ENCODE measurements at regions not wholly inside any gene's neighbourhood (a gene's known extent, or its start where the extent isn't known, plus 50 kb on each side); places are given as distances from the start of the nearest gene placed in this dataset.
"Not testable (repeated sequence)": the region's sequence is repeated elsewhere in the genome, so short reads cannot be mapped to it uniquely, and the experiment has no call there.

DNA sequence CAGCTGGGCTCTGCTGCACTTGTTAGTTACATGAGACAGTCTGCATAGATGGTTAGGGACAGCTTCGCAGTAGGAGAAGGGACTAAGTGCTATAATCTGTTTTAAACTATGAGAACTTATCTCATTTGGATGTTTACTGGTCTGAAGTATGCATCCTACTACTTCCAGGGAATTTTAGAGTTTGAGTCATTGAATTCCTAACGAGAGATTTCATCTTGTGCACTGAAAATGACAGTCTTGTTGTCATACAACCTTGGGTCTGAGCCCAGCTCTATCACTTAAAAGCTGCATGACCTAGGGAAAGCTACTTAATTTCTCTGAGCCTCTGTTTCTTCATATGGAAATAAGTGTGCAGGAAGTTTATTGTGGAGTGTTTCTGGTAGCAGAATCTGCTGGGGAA lies 78.4 kb downstream of the TRIM43 start:
- peak; percentile 18 for DNase-seq (ENCODE audit: low read depth, low spot score)
- TF ChIP-seq, protein P1, sequence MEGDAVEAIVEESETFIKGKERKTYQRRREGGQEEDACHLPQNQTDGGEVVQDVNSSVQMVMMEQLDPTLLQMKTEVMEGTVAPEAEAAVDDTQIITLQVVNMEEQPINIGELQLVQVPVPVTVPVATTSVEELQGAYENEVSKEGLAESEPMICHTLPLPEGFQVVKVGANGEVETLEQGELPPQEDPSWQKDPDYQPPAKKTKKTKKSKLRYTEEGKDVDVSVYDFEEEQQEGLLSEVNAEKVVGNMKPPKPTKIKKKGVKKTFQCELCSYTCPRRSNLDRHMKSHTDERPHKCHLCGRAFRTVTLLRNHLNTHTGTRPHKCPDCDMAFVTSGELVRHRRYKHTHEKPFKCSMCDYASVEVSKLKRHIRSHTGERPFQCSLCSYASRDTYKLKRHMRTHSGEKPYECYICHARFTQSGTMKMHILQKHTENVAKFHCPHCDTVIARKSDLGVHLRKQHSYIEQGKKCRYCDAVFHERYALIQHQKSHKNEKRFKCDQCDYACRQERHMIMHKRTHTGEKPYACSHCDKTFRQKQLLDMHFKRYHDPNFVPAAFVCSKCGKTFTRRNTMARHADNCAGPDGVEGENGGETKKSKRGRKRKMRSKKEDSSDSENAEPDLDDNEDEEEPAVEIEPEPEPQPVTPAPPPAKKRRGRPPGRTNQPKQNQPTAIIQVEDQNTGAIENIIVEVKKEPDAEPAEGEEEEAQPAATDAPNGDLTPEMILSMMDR (IDR thresholded peaks at IDR 0.05; ENCODE audit: low read depth, low read length): no peak
- in situ Hi-C loops (cut with HindIII; ENCODE audit: low sequenced_read_pairs): no loop called here
- H3K4me3 ChIP-seq (ENCODE audit: low read depth, low read length): no peak overlapping the region

DNA sequence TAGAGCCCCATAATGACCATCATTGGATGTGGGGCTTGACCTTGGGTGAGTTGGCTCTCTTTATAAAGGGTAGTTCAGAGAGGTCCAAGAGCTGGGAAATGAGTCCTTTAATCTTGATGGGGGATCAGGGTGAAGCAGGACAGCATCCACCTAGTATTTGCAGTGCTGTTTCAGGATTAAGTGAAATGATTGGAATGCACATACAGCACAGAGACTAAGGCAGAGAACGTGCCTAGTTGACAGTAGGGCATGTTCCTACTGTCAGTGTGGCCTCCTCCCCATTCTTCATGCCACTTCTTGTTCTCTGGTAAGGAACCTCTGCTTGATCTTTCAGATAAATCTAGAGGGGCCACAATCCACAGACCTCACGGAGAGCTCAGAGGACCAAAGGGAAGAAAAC lies 78.9 kb downstream of the TRIM43 start:
- TF ChIP-seq, protein P1 (IDR thresholded peaks at IDR 0.05; ENCODE audit: low read depth, low read length): no peak
- no peak overlapping the region for H3K4me3 ChIP-seq (ENCODE audit: low read depth, low read length)
- DNase-seq (ENCODE audit: low read depth, low spot score): no peak
- in situ Hi-C loops (cut with HindIII; ENCODE audit: low sequenced_read_pairs): no loop called here

DNA sequence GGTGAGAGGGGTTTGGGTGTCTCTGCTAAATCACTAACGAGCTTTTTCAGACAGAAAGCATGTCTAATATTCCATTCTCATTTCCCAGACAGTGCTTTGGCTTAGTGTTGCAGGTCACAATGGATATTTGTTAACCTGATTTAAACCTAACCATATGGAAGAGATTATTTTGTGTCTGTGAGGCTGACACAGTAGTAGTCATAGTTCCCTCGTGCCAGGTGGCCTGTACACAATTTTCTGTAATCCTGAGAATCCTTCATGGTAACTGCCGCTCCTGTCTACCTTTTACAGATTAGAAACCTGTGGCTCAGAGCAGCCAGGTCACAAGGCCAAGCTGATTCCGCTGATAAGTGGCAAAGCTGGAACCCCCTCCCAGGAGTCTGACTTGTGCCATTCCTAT lies 79.4 kb downstream of the TRIM43 start:
- H3K4me3 ChIP-seq (ENCODE audit: low read depth, low read length); DNase-seq (ENCODE audit: low read depth, low spot score); in situ Hi-C loops (cut with HindIII; ENCODE audit: low sequenced_read_pairs): not testable (repeated sequence)

DNA sequence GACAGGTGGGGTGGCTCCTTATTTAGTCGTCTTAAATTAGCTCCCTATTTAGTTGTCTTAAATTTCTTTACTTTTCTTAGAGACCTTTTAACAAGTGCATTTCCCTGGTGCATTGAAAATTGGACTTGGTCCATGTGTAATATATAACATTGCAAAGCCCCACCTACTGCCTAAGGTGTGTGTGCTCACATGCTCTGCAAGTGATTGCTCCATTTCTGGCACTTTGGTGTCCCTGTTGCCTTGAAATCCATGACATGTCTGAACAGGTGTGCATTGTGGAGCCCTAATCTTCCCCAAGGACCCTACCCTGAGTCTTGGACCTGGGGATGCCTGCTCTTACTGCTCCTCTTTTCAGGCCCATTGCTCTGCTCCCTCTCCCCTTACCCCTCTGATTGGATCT lies 80.2 kb downstream of the TRIM43 start:
- DNase-seq (ENCODE audit: low read depth, low spot score); in situ Hi-C loops (cut with HindIII; ENCODE audit: low sequenced_read_pairs); H3K4me3 ChIP-seq (ENCODE audit: low read depth, low read length): not testable (repeated sequence)

DNA sequence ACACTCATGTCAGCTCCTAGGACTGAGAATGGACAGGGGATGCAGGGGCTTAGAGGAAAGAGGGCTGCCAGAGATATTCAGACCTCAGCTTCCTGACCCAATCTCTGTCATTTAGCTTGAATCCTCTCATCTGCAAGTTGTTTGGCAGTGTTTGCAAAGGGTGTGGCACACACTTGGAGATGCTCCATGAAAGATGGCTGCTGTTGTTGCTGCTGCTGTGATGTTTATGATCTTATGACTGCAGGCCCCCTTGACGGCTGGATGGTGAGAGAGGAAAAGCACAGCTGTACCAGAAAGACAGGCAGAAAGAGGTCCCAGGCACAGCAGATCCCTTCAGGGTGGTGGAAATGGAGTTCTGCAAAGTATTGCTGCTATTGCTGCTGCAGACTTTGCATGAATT lies 80.7 kb downstream of the TRIM43 start:
- H3K4me3 ChIP-seq (ENCODE audit: low read depth, low read length); DNase-seq (ENCODE audit: low read depth, low spot score); in situ Hi-C loops (cut with HindIII; ENCODE audit: low sequenced_read_pairs): not testable (repeated sequence)

DNA sequence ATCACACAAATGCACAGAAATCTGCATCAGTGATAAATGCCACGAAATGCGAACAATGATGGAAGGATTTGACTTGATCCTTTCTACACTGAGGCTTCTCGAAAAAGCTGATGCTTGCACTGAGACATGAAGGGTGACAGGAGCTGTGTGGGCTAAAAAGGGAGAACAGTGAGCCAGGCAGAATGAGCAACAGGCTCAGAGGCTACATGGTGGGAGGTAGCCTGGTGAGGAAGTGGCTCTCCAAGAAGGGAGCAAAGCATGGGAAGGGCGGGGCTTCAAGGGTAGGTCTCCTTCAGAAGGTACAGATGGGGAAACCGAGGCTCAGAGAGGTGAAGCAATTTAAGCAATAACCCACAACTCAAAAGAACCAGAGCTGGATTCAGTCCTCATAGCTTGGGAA lies 82.4 kb downstream of the TRIM43 start:
- no peak for DNase-seq (ENCODE audit: low read depth, low spot score)
- TF ChIP-seq, protein P1 (IDR thresholded peaks at IDR 0.05; ENCODE audit: low read depth, low read length): no peak
- in situ Hi-C loops (cut with HindIII; ENCODE audit: low sequenced_read_pairs): no loop called here
- no peak overlapping the region for H3K4me3 ChIP-seq (ENCODE audit: low read depth, low read length)

DNA sequence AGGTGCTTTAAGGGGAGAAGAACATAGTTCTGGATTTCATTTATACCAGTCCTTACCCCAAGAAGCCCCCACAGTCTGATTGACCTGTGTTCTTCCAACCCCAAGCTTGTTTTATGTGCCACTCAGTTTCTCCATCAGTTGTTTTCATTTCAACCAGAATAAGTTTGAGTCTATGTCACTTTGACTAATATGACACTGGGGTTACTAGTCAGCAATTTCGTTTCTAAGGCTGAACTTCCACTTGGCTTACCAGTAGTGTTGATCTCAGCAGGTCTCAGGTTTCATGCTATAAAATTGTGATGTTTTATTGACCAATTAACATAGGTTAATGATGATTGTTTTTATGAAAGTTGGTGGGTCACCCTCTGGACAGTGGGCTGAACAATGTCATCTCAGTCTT lies 84.8 kb downstream of the TRIM43 start:
- H3K4me3 ChIP-seq (ENCODE audit: low read depth, low read length); in situ Hi-C loops (cut with HindIII; ENCODE audit: low sequenced_read_pairs); DNase-seq (ENCODE audit: low read depth, low spot score): not testable (repeated sequence)

- TF ChIP-seq, protein P1 (IDR thresholded peaks at IDR 0.05; ENCODE audit: low read depth, low read length): no peak
- no peak overlapping the region for H3K4me3 ChIP-seq (ENCODE audit: low read depth, low read length)
- no peak for DNase-seq (ENCODE audit: low read depth, low spot score)
- in situ Hi-C loops (cut with HindIII; ENCODE audit: low sequenced_read_pairs): no loop called here
Measured at GRCh38 chr2:95677346-95677745, 85.5 kb downstream of the TRIM43 start.

- H3K4me3 ChIP-seq (ENCODE audit: low read depth, low read length); DNase-seq (ENCODE audit: low read depth, low spot score); in situ Hi-C loops (cut with HindIII; ENCODE audit: low sequenced_read_pairs): not testable (repeated sequence)
Measured at GRCh38 chr2:95677833-95678232, 86.0 kb downstream of the TRIM43 start.

- in situ Hi-C loops (cut with HindIII; ENCODE audit: low sequenced_read_pairs); DNase-seq (ENCODE audit: low read depth, low spot score): not testable (repeated sequence)
Measured at GRCh38 chr2:95681158-95681557, 89.4 kb downstream of the TRIM43 start.

DNA sequence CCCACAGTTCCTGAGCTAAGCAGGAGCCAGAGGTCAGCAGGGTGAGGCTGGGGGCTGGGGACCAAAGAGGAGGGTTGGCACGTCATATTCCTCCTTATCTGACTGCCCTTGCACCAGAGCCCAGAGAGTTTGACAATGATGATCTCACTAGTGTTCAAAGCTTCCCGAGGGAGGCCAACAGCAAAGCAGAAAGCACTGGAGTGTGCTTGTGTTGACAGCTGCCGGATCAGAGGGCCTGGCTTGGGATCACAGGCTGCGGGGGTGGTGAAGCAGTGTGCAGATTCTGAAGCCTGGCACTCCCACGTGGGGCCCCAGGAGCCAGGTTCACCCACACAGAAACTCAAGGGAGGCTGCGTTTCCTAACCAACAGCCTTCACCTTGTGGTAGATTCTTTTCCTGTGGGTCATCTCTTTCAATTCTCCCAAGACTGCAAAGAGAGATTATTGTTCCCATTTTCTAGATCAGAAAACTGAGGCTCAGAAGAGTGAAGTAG lies 89.8 kb downstream of the TRIM43 start:
- in situ Hi-C loops (cut with HindIII; ENCODE audit: low sequenced_read_pairs); H3K4me3 ChIP-seq (ENCODE audit: low read depth, low read length): not testable (repeated sequence)
- peak; percentile 18 for DNase-seq (ENCODE audit: low read depth, low spot score)

More at GRCh38 chr2:95681158-95681557, 89.4 kb downstream of the TRIM43 start:
- not testable (repeated sequence) for H3K4me3 ChIP-seq (ENCODE audit: low read depth, low read length)

DNA sequence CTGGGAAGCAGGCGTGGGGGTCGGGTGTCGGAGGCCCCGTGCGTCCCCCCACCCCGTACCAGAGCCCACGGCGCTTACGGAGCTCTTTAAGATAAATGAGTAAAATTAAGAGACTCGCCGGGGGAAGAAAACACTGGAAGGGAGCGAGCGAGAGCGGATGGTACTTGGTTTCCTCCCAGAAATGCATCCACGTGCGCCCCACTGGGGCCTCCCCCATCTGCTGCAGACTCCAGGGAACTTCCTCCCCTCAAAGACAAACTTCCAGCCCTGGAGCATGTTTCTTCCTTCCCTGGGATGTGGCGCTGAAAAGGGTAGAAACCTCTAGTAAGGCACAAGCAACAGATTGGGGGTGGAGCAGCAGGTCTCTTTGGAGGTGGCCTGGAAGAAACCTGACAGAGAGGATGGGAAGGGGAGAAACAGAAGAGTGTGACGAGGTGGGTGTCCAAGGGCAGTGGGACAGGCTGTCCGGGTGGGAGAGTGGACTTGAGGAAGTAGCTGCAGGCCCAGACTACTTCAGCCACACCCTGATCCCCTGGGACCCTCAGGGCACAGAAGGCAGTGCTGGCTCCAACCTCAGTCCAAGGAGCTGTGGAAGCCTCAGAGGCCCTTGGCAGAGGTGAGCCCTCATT lies 91.2 kb downstream of the TRIM43 start:
- DNase-seq (ENCODE audit: low read depth, low spot score); in situ Hi-C loops (cut with HindIII; ENCODE audit: low sequenced_read_pairs): not testable (repeated sequence)
- peak overlapping the region; percentile 49 for H3K4me3 ChIP-seq (ENCODE audit: low read depth, low read length)
